Stimulated activated CD8-positive, alpha-beta memory T cell treated with anti-CD3 and anti-CD28 coated beads, Interleukin-12 subunit alpha, Interleukin-12 subunit beta, amount 100 ng/mL, for 24 hours (primary cell): ENCODE measurements at regions not wholly inside any gene's neighbourhood (a gene's known extent, or its start where the extent isn't known, plus 50 kb on each side); places are given as distances from the start of the nearest gene placed in this dataset.
"Not testable (repeated sequence)": the region's sequence is repeated elsewhere in the genome, so short reads cannot be mapped to it uniquely, and the experiment has no call there.

Experiments
- DNase-seq: peaks from one replicate; pipeline ENCODE4 v3.0.0-alpha.2; 2020; ENCODE audit errors: extremely low read depth

GRCh38 chr4:1561286-1561990, 122.7 kb downstream of the FAM53A start:
- no peak for DNase-seq

DNA sequence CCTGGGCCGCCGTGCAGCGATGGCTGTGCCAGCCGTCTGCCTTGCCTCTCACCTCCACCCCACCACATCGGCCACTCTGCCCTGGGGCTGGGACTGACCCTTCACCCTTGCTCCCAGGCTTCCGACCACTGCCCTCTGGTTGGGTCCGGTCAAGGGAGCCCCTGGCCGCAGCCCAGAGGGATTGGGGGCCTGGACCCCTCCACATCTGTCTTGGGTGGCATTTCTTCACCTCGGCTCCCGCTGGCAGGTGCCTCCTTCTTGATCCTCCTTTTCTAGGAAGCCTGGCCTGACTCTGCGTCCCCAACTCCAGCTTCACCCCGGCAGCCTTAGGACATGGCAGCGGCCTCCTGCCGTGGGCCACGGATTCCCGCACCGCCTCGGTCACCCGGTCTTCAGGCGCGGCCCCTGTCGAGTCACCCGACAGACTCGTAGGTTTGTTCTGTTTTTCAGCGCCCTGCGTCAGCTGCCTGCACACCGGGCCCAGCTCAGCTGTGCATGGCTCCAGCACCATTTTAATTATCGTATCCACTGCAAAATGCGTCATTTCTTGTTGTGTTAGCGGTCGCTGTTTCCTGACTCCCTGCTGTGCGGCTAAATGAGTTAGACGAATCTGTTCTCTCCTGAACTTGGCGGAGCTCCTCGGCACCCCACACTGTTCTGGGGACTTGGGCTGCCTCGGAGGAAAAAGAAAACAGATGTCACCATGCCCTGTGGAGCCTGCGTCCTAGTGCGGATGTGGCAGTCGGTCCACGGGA, 124.0 kb downstream of the FAM53A start:
- no peak for DNase-seq

- DNase-seq: no peak
These were observed 125.9 kb downstream of the FAM53A start for GRCh38 chr4:1558205-1558604.

DNA sequence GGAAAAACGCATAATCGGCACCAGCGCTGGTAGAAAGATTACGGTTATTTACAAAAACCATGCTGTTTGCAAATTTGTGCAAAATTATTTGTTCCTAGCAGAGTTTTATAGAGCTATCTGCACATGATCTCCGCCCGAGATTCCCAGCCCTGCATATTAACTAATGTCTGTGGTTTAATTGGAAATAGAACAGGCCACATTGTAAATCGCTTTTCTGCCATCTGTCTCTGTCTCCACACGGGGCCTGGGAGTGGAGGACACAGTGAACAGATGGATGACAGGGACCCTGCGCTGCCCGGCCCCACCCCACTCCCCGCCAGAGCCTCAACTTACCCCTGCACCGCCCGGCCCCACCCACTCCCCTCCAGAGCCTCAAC, 126.9 kb downstream of the FAM53A start:
- DNase-seq: no peak

DNA sequence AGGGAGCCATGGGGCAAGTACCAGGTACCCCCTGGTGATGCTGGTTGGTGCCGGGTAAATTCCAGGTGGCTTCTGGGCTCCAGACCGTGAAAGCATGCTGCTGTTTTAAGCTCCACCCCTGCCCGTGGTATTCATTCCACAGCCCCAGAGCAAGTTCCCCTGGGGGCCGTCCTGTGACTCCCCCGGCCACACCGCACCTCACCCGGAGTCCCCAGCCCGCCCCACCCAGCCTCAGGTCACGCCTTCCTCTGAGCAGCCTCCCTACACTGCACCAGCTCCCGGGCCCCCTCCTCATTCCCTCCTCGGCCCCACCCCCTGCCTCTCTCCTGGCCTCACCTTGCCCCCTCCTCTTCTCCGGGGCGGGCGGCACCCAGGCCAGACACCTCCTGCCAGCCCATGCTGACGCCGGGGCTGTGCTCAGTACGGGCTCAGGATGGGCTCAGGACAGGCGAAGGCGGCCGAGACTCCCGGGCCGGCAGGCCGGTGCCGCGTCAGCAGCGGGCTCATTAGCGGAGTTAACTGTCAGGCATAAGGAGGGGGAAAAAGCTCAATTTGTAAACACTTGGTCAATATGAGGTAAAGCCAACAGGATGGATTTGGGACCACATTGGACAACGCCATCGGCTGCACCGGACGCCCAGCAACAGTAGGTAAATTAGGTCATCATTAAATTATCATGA, 127.4 kb downstream of the FAM53A start:
- DNase-seq: no peak

GRCh38 chr4:1554876-1555265, 129.2 kb downstream of the FAM53A start:
- no peak for DNase-seq

DNA sequence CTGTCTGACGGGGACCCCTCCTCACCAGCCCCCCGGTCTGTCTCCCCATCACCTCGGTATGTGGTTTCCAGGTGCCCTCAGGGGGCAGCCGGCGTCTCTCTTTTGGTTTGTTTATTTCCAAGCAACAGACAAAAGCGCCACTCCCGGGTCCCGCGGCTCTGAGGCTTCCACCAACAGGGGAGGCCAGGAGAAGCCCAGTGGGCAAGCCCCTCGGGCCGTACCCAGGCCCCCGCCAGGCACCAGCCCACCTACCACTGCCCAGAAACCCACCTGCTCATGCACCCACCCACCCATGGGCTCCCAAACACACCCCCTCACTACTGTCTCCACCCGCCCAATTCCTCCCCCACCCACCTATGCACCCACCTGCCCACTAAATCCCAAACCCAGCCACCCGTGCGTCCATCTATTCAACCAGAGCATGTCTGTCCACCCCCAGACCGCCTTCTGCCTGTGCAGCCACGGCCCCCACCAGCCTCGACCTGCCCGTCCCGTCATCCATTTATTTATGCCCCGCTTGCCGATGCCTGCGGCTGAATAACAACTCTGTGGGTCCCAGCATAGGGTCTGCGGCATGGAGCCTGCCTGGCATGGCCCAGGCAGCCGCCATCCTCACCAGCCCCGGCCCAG, 129.8 kb downstream of the FAM53A start:
- no peak for DNase-seq

DNA sequence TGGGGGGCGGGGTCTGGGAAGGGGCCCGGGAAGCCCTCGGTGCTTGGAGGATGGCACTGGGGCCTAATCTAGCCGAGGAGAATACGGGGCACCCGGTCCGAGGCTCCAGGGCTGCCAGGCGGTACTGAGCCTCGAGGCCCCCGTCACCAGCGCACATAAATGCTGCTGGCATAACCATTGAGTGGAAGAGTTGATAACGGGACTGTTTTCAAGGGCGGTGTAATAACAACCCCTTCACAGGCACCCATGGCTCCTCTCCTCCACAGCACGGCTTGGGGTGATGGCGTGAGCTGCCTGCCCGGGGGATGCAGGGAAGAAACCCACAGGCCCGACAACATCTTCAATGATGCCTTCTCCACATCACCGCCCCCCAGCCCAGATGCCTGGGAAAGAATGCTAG, 130.7 kb downstream of the FAM53A start:
- DNase-seq: no peak

- no peak for DNase-seq
These were observed 131.7 kb downstream of the FAM53A start for GRCh38 chr4:1552451-1552850.

DNA sequence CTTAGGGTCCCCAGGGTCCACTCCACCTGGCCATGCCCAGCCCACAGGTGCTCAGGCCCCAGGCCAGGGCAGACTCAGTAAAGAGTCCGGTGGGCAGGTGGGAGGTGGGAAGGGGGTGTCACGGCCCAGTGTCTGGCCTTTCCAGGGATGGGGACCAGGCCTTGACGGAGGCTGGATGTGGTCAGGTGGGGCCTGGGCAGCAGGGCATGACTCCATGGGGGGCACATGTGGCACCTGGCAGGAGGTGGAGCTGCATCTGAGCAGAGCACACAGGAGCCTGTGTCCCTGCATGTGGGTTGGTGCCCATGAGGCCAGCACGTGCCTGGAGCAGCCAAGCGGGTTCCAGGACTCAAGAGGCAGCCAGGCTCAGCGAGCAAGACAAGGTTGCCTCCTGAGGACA, 132.9 kb downstream of the FAM53A start:
- DNase-seq: no peak

DNA sequence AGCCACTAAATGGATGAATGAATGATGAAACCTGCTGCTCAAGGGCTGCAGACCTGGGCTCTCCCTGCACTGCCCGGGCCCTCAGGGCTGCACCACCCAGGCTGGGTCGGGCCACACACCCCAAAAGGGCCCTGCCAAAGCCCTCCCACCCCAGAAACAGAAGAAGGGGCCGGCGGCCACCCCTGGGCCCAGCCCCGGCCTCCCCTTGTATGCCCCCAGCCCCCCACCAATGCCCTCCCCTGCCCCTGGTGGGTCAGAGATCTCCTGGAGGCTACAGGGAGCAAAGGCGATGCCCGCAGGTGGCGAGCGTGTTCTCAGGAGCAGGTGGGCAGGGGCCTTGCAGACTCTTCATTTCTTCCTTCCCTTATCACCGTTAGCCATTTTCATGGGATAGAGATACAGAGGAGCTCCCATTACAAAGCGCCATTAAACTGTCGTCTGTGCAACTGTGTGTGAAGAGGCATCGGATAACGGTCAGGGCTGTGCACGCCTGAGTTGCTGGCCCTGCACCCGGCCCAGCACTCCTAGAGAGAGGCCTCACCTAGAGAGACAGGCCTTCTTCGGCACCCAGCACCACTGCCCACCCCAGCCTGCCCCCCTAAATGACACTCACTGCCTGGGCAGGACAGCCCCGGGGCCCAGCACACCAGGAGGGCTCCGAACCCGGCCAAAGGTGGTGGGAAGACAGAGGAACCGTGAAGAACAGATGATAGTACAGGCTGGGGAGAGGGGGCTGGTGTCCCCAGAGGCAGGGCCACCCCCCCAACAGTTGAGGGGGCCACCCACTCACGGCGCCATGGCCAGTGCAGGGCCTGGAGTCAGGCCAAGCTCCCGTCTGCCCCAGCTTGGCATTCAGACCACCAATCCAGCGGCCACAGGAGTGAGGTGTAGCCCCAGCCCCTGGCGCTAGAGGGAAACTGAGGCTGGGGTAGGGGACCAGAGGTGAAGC, 133.7 kb downstream of the FAM53A start:
- no peak for DNase-seq

DNA sequence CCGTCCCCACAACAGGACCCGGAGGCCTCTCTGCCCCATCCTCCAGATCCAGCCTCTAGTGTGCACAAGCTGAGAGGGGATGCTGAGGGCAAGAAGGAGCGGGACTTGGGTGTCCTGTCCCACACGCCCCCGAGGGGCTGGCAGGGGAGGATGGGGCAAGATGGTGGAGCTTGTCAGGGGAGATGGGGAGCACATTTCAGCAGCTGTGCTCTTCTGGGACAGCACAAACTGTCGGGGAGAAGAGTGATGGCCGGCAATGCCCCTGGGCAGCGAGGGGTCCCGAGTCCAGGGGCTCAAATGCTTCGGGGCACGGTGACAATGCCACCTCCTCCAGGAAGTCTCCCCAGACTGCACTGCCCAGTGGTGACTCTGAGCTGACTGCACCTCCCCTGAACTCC, 134.5 kb downstream of the FAM53A start:
- DNase-seq: no peak

- DNase-seq: peak; percentile 8
These were observed 135.1 kb downstream of the FAM53A start for GRCh38 chr4:1548827-1549637.

DNA sequence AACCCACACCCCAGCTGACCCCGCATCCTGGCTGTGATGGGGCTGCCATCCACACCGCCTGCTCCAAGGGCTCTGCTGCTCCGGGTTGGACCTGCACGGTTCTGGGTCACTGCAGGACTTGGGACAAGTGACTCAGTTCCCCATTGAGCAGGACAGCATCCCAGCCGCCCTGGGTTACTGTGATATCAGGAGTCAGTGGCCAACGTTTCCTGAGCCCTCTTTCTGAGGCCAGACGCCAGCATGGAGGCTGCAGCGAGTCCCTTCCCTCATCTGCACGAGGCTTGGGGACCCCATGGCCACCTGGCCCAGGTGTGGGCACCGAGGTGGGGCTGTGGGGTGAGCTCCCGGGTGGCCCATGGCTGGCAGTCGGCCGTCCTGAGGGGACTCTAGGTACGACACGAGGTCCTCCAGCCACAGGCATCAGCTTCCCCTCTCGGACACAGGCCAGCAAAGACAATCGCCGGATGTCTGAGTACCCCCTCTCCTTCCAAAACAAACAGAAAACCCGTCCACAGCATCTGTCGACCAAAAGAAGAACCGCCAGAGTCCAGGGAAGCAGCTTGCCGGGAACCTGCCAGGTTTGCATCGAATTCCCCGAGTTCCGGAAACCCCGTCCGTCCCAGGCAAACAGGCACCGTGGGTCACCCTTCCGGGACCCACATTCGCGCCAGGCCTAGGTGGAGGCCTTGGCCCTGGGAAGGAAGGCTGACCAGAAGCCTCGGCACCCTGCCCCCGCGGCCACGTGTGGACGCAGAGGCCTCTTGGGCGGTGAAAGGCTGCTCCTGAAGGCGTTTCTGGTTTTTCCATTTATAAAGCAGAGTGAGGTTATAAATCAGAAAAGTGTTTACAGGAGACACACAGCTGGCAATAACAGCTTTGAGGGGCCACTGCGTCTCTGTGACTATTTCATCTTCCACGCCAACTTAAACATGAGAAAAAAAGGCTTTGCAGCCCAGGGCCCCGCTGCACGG, 136.0 kb downstream of the FAM53A start:
- DNase-seq: no peak

GRCh38 chr4:1547131-1547855, 136.8 kb downstream of the FAM53A start:
- DNase-seq: no peak

DNA sequence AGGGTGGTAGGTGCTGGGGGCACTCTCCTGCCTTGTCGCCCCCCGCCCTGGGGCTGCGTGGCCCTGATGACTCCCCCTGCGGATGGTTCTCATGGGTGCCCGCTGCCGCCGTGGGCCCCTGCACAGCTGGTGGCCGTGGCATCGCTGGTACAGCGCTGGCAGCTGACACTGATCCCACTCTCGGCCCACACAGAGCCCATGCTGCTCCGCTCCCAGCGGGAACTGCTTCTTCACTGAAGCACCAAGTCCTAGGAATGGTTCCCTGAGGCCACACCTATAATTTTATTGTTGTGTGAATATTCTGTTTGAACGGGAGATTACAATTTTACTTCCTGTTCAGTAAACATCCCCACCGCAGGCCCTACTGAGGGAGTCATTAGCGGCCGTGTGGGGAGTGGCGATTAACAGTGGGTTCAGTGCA, 138.6 kb upstream of the NKX1-1 start:
- no peak for DNase-seq

- DNase-seq: not testable (repeated sequence)
These were observed 138.2 kb upstream of the NKX1-1 start for GRCh38 chr4:1544435-1544834.

GRCh38 chr4:1543976-1544375, 137.7 kb upstream of the NKX1-1 start:
- no peak for DNase-seq

- no peak for DNase-seq
These were observed 137.3 kb upstream of the NKX1-1 start for GRCh38 chr4:1543561-1543960.
